Transverse colon (tissue), 3 donors: ENCODE measurements at regions not wholly inside any gene's neighbourhood (a gene's known extent, or its start where the extent isn't known, plus 50 kb on each side); places are given as distances from the start of the nearest gene placed in this dataset.

Experiments
- CTCF ChIP-seq, 5 experiments: fragments of 200-600 bp in 3 of 5; fragments of 450-650 bp in 2 of 5; sonication (generic) in 3 of 5; IDR thresholded peaks; 1 replicate in 2 of 5; 2 replicates in 3 of 5; pipeline ENCODE4 v1.5.1; 2016 to 2017; ENCODE audit warnings: antibody characterized with exemption in 5 of 5, inconsistent platforms in 3 of 5, mild to moderate bottlenecking in 2 of 5, moderate library complexity in 1 of 5
- POLR2A ChIP-seq: fragments of 450-650 bp; IDR thresholded peaks from one replicate; pipeline ENCODE4 v1.6.1; 2016; ENCODE audit warnings: antibody characterized with exemption, mild to moderate bottlenecking, moderate library complexity

DNA sequence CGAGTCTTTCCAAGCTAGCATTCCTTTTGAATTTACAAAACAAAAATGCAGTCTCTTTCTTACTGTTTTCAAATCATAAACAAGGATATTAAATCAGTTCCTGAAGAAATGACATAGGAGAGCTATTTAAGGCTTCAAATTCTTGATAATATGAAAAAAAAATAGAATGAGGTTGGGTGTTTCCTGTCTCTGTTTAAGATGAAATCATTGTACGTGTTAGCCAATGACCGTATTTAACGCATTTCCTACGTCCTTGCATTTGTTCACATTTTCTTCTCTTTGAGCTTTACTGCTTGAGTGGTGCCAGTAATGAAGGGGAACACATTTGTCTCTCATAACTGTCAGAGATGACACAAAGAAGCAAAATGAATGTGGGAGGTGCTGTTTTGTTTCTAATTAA lies 821.3 kb downstream of the DIAPH3 start:
- TF ChIP-seq CTCF (IDR thresholded peaks at IDR 0.05) (no peak), POLR2A (no peak)
